CD4-positive, alpha-beta T cell (primary cell): ENCODE measurements at regions not wholly inside any gene's neighbourhood (a gene's known extent, or its start where the extent isn't known, plus 50 kb on each side); places are given as distances from the start of the nearest gene placed in this dataset.

Source experiments
- ATAC-seq: fragments of 200-7000 bp; cut with Tn5 transposase; one replicate; pipeline ENCODE4 v1.10.0; 2022; ENCODE audit warnings: mild to moderate bottlenecking; ENCODE audit not compliant: poor library complexity
- CTCF ChIA-PET: fragments of 350-600 bp; sonication (Branson Sonifier 250); formaldehyde crosslinking; loops from one replicate; lab custom pipeline; 2021; ENCODE audit warnings: antibody characterized with exemption, inconsistent platforms; lab: Charles Lee
- POLR2A ChIA-PET: fragments of 350-600 bp; sonication (Branson Sonifier 250); formaldehyde crosslinking; loops from one replicate; lab custom pipeline; 2021; ENCODE audit warnings: antibody characterized with exemption, inconsistent platforms; lab: Charles Lee
- DNase-seq, 14 experiments: peaks; one replicate each; pipeline ENCODE4 v3.0.0-alpha.2; 2013 to 2020; ENCODE audit warnings: mixed read lengths in 2 of 14
- H3K27ac ChIP-seq, 2 donors: one replicate each; pipeline versions ENCODE4 v1.5.1 to v1.7.0; 2013; ENCODE audit warnings: low read length in 2 of 2, low read depth in 1 of 2, mild to moderate bottlenecking in 1 of 2
- H3K27me3 ChIP-seq, 2 experiments: 1 replicate in 1 of 2; 2 replicates in 1 of 2; pipeline versions ENCODE4 v1.6.1 to v1.7.0; 2013; ENCODE audit warnings: low read length in 2 of 2, control low read depth in 1 of 2, mild to moderate bottlenecking in 1 of 2, moderate library complexity in 1 of 2; ENCODE audit not compliant: insufficient read depth in 2 of 2, control insufficient read depth in 1 of 2
- H3K36me3 ChIP-seq: one replicate; pipeline ENCODE4 v1.6.1; 2013; ENCODE audit warnings: low read length, control low read depth; ENCODE audit not compliant: insufficient read depth
- H3K4me1 ChIP-seq: one replicate; pipeline ENCODE4 v1.6.1; 2013; ENCODE audit warnings: low read length, control low read depth; ENCODE audit not compliant: insufficient read depth
- H3K4me3 ChIP-seq: one replicate; pipeline ENCODE4 v1.5.1; 2013; ENCODE audit warnings: mild to moderate bottlenecking, low read length, moderate library complexity
- H3K9me3 ChIP-seq, 2 experiments: 1 replicate in 1 of 2; 2 replicates in 1 of 2; pipeline versions ENCODE4 v1.6.1 to v1.7.0; 2013; ENCODE audit warnings: low read length in 2 of 2, mild to moderate bottlenecking in 2 of 2, control low read depth in 1 of 2, moderate library complexity in 1 of 2; ENCODE audit not compliant: control insufficient read depth in 1 of 2, insufficient read depth in 1 of 2
- H3K27ac Mint-ChIP-seq: one replicate; pipeline ENCODE4 v1.8.0; 2020; ENCODE audit warnings: mixed read lengths
- H3K27me3 Mint-ChIP-seq: one replicate; pipeline ENCODE4 v1.8.0; 2021; ENCODE audit warnings: mixed read lengths
- H3K36me3 Mint-ChIP-seq: one replicate; pipeline ENCODE4 v1.8.0; 2021; ENCODE audit warnings: low read depth, mixed read lengths
- H3K4me1 Mint-ChIP-seq: one replicate; pipeline ENCODE4 v1.8.0; 2021; ENCODE audit warnings: low read depth, mixed read lengths
- H3K4me3 Mint-ChIP-seq: one replicate; pipeline ENCODE4 v1.8.0; 2020; ENCODE audit warnings: mild to moderate bottlenecking, mixed read lengths
- H3K9me3 Mint-ChIP-seq: one replicate; pipeline ENCODE4 v1.8.0; 2020; ENCODE audit warnings: mixed read lengths
- CTCF ChIP-seq: fragments of 200-600 bp; IDR thresholded peaks from one replicate; pipeline ENCODE4 v1.8.0; 2022; ENCODE audit warnings: antibody characterized with exemption, mild to moderate bottlenecking
- intact Hi-C, 2 experiments: fragments of 100-400 bp; cut with DNase I in 1 of 2; cut with micrococcal nuclease in 1 of 2; formaldehyde crosslinking; loops; one replicate each; pipeline versions ENCODE4 v1.15.1 to v1.9.0; 2023 to 2025; cut with DNase I, micrococcal nuclease

- Mint-ChIP-seq H3K27ac (peak overlapping the region; percentile 21), H3K4me1 (peaks cover 27% of the 10 kb centered on the region), H3K9me3 (no peaks in the 10 kb centered on the region), H3K27me3 (no peaks in the 10 kb centered on the region), H3K4me3 (peak overlapping the region; percentile 79), H3K36me3 (no peaks in the 10 kb centered on the region)
- no peaks in the 10 kb centered on the region for H3K27me3 ChIP-seq
- ChIA-PET CTCF (no interaction called here), POLR2A (interaction anchor here (0.7 kb wide), 1 partner anchor 1009 kb away, joined by 3 read pairs; no protein-coding TSS in a partner anchor)
- intact Hi-C loops = no loop called here
- TF ChIP-seq CTCF = no peak
- H3K9me3 ChIP-seq = peaks cover 0 to 18% of the 10 kb centered on the region in 2 experiments
- H3K4me3 ChIP-seq = peak overlapping the region; percentile 19
- peak in 1 of 14 experiments; percentile 31 for DNase-seq
- peak overlapping the region in 1 of 2 donors; percentile 17 for H3K27ac ChIP-seq
- peaks cover 33% of the 10 kb centered on the region for H3K4me1 ChIP-seq
- H3K36me3 ChIP-seq = no peaks in the 10 kb centered on the region
- no peak for ATAC-seq
Measured at GRCh38 chr22:48098921-48099245, 1336.4 kb downstream of the TBC1D22A start.

- peak overlapping the region; percentile 19 for H3K4me3 ChIP-seq
- no peaks in the 10 kb centered on the region for H3K36me3 Mint-ChIP-seq
- DNase-seq (peak in 4 of 14 experiments; percentile 17 to 86 (median 62)), ATAC-seq (peak; percentile 73)
- ChIA-PET CTCF (no interaction called here), POLR2A (interaction anchor here (0.7 kb wide), 1 partner anchor 1009 kb away, joined by 3 read pairs; no protein-coding TSS in a partner anchor)
- no peaks in the 10 kb centered on the region for H3K27me3 Mint-ChIP-seq
- H3K4me1 Mint-ChIP-seq = peaks cover 27% of the 10 kb centered on the region
- no peaks in the 10 kb centered on the region for H3K27me3 ChIP-seq
- H3K27ac Mint-ChIP-seq = peak overlapping the region; percentile 21
- H3K27ac ChIP-seq = peak overlapping the region in 1 of 2 donors; percentile 23
- H3K9me3 Mint-ChIP-seq = no peaks in the 10 kb centered on the region
- H3K9me3 ChIP-seq = peaks cover 0 to 18% of the 10 kb centered on the region in 2 experiments
- no peaks in the 10 kb centered on the region for H3K36me3 ChIP-seq
- peaks cover 33% of the 10 kb centered on the region for H3K4me1 ChIP-seq
- no peak for TF ChIP-seq CTCF
- intact Hi-C loops = no loop called here
- peak overlapping the region; percentile 79 for H3K4me3 Mint-ChIP-seq
Measured at GRCh38 chr22:48098243-48098920, 1335.9 kb downstream of the TBC1D22A start.

DNA sequence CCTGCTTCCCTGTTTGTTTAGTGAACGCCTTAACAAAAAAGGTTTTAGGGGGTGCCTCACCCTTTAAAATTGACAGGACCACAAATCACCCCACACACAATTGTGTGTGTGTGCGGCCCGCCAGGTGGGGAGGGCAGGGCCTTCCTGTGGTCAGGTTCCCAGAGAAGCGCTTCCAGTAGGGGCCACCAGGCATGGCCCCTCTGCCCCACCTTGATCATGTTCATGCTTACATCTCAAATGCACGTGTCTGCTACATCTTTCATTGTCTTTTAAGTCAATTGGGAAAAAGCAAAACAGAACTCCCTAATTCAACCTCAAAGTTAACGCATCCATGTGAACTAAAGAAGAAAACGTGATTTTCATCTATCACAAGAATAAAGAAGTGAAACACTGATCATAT is 1335.3 kb downstream of the TBC1D22A start:
- intact Hi-C loops = no loop called here

More for the DNA sequence above, 1335.3 kb downstream of the TBC1D22A start:
- Mint-ChIP-seq H3K36me3 (no peaks in the 10 kb centered on the region), H3K27me3 (no peaks in the 10 kb centered on the region), H3K9me3 (no peaks in the 10 kb centered on the region), H3K27ac (peak overlapping the region; percentile 21), H3K4me1 (peaks cover 27% of the 10 kb centered on the region), H3K4me3 (no peak overlapping the region)
- Histone ChIP-seq H3K27ac (peak overlapping the region in 1 of 2 donors; percentile 23), H3K9me3 (peaks cover 0 to 17% of the 10 kb centered on the region in 2 experiments), H3K27me3 (no peaks in the 10 kb centered on the region), H3K36me3 (no peaks in the 10 kb centered on the region), H3K4me3 (no peak overlapping the region), H3K4me1 (peaks cover 33% of the 10 kb centered on the region)
- ATAC-seq (no peak), DNase-seq (peak in 1 of 14 experiments; percentile 8)
- CTCF ChIA-PET = no interaction called here
- TF ChIP-seq CTCF = no peak
- POLR2A ChIA-PET = no interaction called here
